ENCODE measurements at regions not wholly inside any gene's neighbourhood (a gene's known extent, or its start where the extent isn't known, plus 50 kb on each side); places are given as distances from the start of the nearest gene placed in this dataset.

DNA sequence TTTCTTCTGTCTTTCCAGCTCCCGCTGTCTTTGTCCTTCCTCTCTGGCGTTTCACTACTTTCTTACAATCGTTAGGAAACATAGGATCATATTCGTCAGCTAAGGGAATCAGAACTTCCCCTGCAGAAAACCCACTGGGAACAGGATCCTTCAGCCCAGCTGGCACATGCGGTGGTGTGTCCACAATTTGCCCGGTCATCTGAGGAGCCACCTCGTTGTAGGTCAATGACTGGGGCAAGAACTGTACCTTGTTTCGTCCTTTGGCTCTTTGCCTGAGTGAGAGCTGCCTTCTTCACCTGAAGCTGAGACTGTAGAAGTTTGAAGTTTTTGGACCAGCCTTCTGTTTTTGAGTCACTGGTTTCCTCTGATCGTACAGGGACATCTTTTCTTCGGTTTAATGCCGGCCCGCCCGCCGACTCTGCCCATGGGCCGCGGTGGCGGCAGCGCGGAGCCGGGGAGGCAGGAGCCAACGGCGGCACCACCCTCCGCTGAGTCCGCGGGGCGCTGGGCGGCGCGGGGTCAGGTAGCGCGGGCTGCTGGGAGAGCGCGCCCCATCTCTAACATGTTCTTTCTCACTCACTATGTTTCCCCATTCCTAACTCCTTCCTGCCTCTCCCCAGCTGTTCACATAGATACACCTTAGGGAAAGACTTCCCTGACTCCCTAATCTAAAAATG lies 214.1 kb upstream of the NANOGP8 start:
- Mint-ChIP-seq H3K27me3 (ENCODE audit: low read depth) (no peaks in the 10 kb centered on the region), H3K4me1 (peaks cover 6% of the 10 kb centered on the region), H3K4me3 (no peak overlapping the region), H3K9me3 (peaks cover 10% of the 10 kb centered on the region), H3K36me3 (ENCODE audit: low read depth) (peaks cover 5% of the 10 kb centered on the region), H3K27ac (ENCODE audit: unreplicated experiment) (no peak overlapping the region)
- DNase-seq (ENCODE audit: low read depth, low spot score) = no peak
- TF ChIP-seq, protein P1, sequence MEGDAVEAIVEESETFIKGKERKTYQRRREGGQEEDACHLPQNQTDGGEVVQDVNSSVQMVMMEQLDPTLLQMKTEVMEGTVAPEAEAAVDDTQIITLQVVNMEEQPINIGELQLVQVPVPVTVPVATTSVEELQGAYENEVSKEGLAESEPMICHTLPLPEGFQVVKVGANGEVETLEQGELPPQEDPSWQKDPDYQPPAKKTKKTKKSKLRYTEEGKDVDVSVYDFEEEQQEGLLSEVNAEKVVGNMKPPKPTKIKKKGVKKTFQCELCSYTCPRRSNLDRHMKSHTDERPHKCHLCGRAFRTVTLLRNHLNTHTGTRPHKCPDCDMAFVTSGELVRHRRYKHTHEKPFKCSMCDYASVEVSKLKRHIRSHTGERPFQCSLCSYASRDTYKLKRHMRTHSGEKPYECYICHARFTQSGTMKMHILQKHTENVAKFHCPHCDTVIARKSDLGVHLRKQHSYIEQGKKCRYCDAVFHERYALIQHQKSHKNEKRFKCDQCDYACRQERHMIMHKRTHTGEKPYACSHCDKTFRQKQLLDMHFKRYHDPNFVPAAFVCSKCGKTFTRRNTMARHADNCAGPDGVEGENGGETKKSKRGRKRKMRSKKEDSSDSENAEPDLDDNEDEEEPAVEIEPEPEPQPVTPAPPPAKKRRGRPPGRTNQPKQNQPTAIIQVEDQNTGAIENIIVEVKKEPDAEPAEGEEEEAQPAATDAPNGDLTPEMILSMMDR (conservative IDR thresholded peaks at IDR 0.05) = no peak

DNA sequence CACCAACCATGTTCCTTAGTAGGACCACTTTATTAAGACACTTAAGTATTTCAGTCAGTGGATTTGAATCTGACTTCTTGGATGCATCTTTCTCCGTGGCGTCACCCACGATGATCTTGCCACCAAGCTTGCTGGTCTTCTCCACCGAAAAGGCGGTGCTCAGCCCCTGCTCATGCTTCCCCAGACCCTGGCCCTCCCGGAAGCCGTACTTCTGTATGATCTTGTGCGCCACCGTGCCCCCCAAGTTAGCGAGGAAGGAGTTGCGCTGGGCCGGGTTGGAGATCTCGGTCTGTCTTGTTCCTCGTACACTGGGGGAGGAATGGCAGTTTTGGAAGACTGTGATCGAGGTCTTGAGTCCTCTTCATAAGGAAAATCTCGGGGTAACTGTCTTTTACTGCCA lies 213.4 kb upstream of the NANOGP8 start:
- no peak for DNase-seq (ENCODE audit: low read depth, low spot score)
- Mint-ChIP-seq H3K4me1 (peaks cover 11% of the 10 kb centered on the region), H3K27ac (ENCODE audit: unreplicated experiment) (no peak overlapping the region), H3K9me3 (peaks cover 10% of the 10 kb centered on the region), H3K27me3 (ENCODE audit: low read depth) (no peaks in the 10 kb centered on the region), H3K36me3 (ENCODE audit: low read depth) (peaks cover 5% of the 10 kb centered on the region), H3K4me3 (no peak overlapping the region)
- TF ChIP-seq, protein P1 (conservative IDR thresholded peaks at IDR 0.05) = no peak

DNA sequence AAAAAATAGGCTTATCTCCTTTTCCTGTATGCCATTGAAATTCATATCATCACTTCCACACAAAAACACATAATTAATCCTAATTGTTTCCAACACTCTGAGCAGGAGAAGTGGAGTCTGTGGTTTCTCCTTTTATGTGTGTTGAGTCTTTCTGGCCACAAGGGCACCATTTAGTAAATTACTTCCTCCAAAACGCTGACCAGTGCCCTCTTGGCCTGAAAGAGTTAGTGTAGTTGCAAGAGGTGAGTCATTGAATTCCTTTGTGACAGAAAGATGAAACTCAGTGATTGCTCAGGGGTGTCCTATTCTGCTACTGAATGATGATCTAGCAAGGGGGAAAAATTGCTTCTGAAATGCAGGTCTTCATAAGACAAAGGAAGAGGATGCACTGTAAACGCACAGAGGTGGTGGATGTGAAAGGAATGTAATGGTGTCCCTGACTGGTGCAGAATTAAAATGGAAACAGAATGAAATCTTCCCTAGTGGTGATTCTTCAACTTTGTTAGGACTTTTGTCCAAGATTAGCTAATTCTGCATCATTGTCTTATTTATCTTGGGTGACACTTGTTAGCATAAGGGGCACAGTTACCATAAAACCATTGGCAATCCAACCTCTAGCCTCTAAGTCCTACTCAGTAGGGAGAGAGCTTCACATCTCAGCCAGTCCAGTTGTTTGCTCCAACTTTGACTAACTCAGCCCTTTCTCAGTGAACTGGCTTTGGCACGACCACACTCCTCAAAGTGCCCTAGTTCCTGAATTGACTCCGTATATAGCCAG lies 208.4 kb upstream of the NANOGP8 start:
- Mint-ChIP-seq H3K36me3 (ENCODE audit: low read depth) (peaks cover 5% of the 10 kb centered on the region), H3K9me3 (peaks cover 10% of the 10 kb centered on the region), H3K4me3 (no peak overlapping the region), H3K27ac (ENCODE audit: unreplicated experiment) (peak overlapping the region; percentile 12), H3K4me1 (peaks cover 28% of the 10 kb centered on the region), H3K27me3 (ENCODE audit: low read depth) (no peaks in the 10 kb centered on the region)
- no peak for DNase-seq (ENCODE audit: low read depth, low spot score)
- TF ChIP-seq, protein P1 (conservative IDR thresholded peaks at IDR 0.05) = peak; percentile 49

- no peaks in the 10 kb centered on the region for H3K27me3 Mint-ChIP-seq (ENCODE audit: low read depth)
- H3K27ac Mint-ChIP-seq (ENCODE audit: unreplicated experiment) = no peak overlapping the region
- TF ChIP-seq, protein P1 (conservative IDR thresholded peaks at IDR 0.05) = no peak
- no peak for DNase-seq (ENCODE audit: low read depth, low spot score)
- H3K4me1 Mint-ChIP-seq = peaks cover 28% of the 10 kb centered on the region
- H3K9me3 Mint-ChIP-seq = peaks cover 6% of the 10 kb centered on the region
- peaks cover 2% of the 10 kb centered on the region for H3K36me3 Mint-ChIP-seq (ENCODE audit: low read depth)
- H3K4me3 Mint-ChIP-seq = no peak overlapping the region
Observed at GRCh38 chr15:35290301-35290721, 205.2 kb upstream of the NANOGP8 start.

DNA sequence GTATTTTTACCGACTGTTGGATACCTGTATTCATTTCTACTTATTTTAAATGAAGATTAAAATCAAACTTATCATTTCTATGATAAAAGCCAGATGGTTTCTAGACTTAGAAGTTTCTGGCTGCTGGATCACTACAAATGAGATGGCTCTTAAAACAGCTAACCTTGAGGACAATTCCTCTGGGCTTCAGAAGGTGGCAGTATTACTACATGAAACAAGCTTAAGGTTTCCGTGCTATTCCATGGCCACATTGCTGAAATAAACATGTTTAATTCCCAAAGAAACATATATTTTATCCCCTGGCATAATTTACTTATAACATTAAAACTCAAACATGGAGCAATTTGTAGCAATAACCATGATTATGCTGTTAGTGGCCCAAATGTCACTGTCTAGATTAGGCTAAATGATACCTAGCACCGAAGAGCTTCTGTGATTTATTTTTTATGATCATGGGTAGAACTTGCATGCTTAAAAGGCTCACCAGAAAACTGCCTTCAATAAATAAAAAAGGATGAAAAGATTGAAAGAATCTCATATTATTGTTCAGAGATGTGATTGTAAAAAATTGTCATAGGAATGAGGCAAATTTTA lies 204.0 kb upstream of the NANOGP8 start:
- Mint-ChIP-seq H3K27ac (ENCODE audit: unreplicated experiment) (no peak overlapping the region), H3K36me3 (ENCODE audit: low read depth) (peaks cover 4% of the 10 kb centered on the region), H3K4me1 (peaks cover 26% of the 10 kb centered on the region), H3K9me3 (peaks cover 4% of the 10 kb centered on the region), H3K27me3 (ENCODE audit: low read depth) (no peaks in the 10 kb centered on the region), H3K4me3 (no peak overlapping the region)
- TF ChIP-seq, protein P1 (conservative IDR thresholded peaks at IDR 0.05) = peak; percentile 91
- DNase-seq (ENCODE audit: low read depth, low spot score) = no peak

Measured in neural crest cell (in vitro differentiated cells).